ENCODE measurements at regions not wholly inside any gene's neighbourhood (a gene's known extent, or its start where the extent isn't known, plus 50 kb on each side); places are given as distances from the start of the nearest gene placed in this dataset.
A peak's percentile ranks its signal among the peaks of the same experiment; 100 is the strongest.
"Not testable (repeated sequence)": the region's sequence is repeated elsewhere in the genome, so short reads cannot be mapped to it uniquely, and the experiment has no call there.

DNA sequence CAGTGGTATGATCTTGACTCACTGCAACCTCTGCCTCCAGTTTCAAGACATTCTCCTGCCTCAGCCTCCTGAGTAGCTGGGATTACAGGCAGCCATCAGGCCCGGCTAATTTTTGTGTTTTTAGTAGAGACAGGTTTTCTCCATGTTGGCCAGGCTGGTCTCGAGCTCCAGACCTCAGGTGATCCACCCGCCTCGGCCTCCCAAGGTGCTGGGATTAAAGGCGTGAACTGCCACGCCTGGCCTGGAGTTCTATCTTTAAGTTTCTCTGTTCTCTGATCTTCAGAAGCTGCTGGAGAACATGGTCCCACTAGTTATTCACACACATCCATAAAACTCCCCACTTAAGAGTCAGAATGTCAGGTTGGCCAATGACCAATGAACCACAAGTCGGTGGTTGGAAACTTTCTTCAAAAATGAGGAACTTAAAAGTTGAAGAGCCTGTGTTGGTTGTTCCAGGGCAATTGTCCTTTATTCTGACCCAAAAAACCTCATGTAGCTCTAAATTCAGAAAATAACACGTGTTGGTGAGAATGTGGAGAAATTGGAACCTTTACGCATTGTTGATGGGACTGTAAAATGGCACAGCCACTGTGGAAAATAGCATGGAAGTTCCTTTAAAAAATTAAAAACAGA lies 55.9 kb upstream of the PIK3CB start:
- peak overlapping the region in 6 of 21 experiments; percentile 8 to 51 (median 18) for H3K27ac ChIP-seq
- H3K4me3 ChIP-seq = no peak overlapping the region

DNA sequence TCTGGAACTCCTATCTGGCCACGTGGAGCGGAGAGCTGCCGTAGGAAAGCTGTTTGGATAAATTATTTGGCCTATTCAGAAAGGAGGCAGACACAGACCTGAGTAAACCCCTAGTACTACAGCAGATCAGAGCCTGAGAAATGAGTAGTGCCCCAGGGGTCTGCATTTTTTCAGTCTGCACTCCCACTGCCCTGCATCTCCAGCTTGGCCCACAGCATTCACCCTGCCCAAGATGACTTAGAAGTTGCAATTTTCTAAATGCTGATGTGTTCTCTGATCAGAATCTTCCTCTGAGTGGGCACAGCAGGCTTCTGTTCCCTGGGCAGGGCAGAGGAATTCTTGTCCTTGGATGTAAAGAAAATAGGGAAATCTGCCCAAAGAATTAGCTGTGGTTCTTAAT lies 55.1 kb upstream of the PIK3CB start:
- H3K27ac ChIP-seq = no peak overlapping the region
- H3K4me3 ChIP-seq = no peak overlapping the region

DNA sequence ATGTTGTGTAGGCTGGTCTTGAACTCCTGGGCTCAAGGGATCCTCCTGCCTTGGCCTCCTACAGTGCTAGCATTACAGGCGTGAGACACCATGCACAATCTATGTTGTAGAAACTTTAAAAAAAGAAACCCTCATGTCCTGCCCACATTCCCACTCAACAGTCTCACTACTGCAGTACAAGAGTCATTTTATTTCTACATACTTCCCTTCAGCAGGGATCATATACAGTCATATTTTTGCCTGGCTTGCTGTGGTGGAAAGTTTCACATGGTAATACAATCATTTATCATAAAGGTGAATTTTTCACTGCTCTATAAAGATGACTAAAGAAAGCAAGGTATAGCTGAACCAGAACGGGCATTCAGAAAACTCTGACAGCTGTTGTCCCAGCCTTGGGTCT lies 53.8 kb upstream of the PIK3CB start:
- no peak overlapping the region for H3K4me3 ChIP-seq
- H3K27ac ChIP-seq = peak overlapping the region in 2 of 21 experiments; percentile 5 to 32

DNA sequence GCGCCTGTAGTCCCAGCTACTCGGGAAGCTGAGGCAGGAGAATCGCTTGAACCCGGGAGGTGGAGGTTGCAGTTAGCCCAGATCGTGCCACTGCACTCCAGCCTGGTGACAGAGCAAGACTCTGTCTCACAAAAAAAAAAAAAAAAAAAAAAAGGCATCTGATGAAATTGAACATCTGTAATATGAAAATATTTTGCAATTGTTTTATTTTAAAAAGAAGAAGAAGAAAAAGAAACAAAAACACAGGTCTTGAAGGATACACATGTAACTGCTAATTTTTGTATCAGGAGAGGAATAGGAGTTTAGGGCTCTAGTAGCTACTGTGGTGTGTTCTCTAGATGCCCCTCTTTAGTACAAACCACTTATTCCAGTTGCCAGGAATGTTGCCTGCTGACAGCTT lies 51.4 kb upstream of the PIK3CB start:
- not testable (repeated sequence) for H3K27ac ChIP-seq

More for the DNA sequence above, 51.4 kb upstream of the PIK3CB start:
- H3K4me3 ChIP-seq = not testable (repeated sequence)

Data from skin epidermis (tissue), 12 donors.